ENCODE measurements at regions not wholly inside any gene's neighbourhood (a gene's known extent, or its start where the extent isn't known, plus 50 kb on each side); places are given as distances from the start of the nearest gene placed in this dataset.

DNA sequence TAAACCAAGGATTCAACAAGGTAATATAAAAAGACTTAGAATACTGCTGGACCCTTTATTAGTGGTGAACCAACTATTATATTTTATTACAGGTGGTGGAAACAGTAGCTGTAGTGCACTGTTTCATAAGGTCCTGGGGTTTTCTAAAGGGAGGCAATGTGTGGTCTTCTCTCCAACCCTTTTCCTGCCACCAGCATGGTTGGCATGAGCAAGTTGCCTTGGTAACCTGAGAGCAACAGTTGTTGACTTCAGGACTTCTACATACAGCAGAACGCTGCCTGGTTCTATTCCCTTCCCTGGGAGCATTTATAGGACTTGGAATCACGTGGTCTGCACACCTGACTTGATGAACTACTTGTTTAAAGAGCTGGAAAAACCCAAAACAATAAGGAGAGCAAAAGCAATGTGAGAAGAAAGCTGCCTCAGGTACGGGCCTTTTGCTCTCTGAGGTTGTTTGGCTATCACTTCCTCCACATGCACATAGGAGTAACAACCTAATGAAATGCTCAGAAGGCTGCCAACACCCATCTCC is 81.1 kb upstream of the RAI14 start:
- dilution Hi-C loops (cut with MboI; ENCODE audit: extremely low pct_ligation_motif_present, low sequenced_read_pairs), result no loop called here
- CTCF ChIA-PET, result interaction anchor here (1.6 kb wide), 1 partner anchor 19 kb away, joined by 6 read pairs; no protein-coding TSS in a partner anchor
- POLR2A ChIA-PET, result no interaction called here

More for the DNA sequence above, 81.1 kb upstream of the RAI14 start:
- no TSS peak for BruUV-seq (replicated peaks)
- no peak for DNase-seq (ENCODE audit: low read depth, low spot score)
- Histone ChIP-seq H3K9me3 (replicated peaks; ENCODE audit: control insufficient read depth, insufficient read depth, low read length) (no peaks in the 10 kb centered on the region), H3K4me2 (ENCODE audit: insufficient read depth, low read length) (no peak overlapping the region), H3K9me1 (replicated peaks; ENCODE audit: control insufficient read depth, extremely low read depth, insufficient read depth, low read length) (no peaks in the 10 kb centered on the region), H3K79me2 (ENCODE audit: control insufficient read depth, insufficient read depth, low read length) (no peaks in the 10 kb centered on the region), H3K9ac (replicated peaks; ENCODE audit: extremely low read depth, insufficient read depth, low read length) (no peak overlapping the region), H2AFZ (ENCODE audit: low read depth, low read length) (no peak overlapping the region), H3K27ac (ENCODE audit: insufficient read depth, low read depth, low read length) (no peak overlapping the region), H4K20me1 (replicated peaks; ENCODE audit: control insufficient read depth, extremely low read depth, insufficient read depth, low read length) (no peaks in the 10 kb centered on the region), H3K4me1 (ENCODE audit: control insufficient read depth, extremely low read depth, insufficient read depth, low read length) (peaks cover 13% of the 10 kb centered on the region), H3K4me3 (replicated peaks in 1 of 3; ENCODE audit: insufficient read depth in 1 of 3, low read depth in 1 of 3, low read length in 3 of 3) (no peak overlapping the region), H3K27me3 (ENCODE audit: control insufficient read depth in 2 of 2, insufficient read depth in 2 of 2, low read length in 2 of 2) (no peaks in the 10 kb centered on the region), H3K36me3 (ENCODE audit: control insufficient read depth in 2 of 2, extremely low read depth in 1 of 2, insufficient read depth in 2 of 2, low read length in 2 of 2) (no peaks in the 10 kb centered on the region)
- FAIRE-seq, result no peak
- TF ChIP-seq EZH2 (IDR thresholded peaks at IDR 0.05; ENCODE audit: borderline replicate concordance, low read depth, low read length, severe bottlenecking) (no peak), GATA2 (IDR thresholded peaks at IDR 0.05; ENCODE audit: insufficient read depth, insufficient read length, low read depth, low read length) (no peak), POLR2AphosphoS5 (IDR thresholded peaks at IDR 0.05; ENCODE audit: insufficient read depth, low read depth, low read length) (no peak), MYC (IDR thresholded peaks at IDR 0.05; ENCODE audit: low read depth, low read length) (no peak), POLR2A (IDR thresholded peaks at IDR 0.05; ENCODE audit: low read depth, low read length) (no peak), JUN (IDR thresholded peaks at IDR 0.05; ENCODE audit: borderline replicate concordance, insufficient read depth, insufficient read length, low read depth) (no peak), FOS (IDR thresholded peaks at IDR 0.05; ENCODE audit: borderline replicate concordance, insufficient read depth, low read length) (no peak)
- TF ChIP-seq, protein P1, sequence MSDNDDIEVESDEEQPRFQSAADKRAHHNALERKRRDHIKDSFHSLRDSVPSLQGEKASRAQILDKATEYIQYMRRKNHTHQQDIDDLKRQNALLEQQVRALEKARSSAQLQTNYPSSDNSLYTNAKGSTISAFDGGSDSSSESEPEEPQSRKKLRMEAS (IDR thresholded peaks at IDR 0.05; ENCODE audit: insufficient read depth, insufficient read length), result no peak
- TF ChIP-seq, protein P2, sequence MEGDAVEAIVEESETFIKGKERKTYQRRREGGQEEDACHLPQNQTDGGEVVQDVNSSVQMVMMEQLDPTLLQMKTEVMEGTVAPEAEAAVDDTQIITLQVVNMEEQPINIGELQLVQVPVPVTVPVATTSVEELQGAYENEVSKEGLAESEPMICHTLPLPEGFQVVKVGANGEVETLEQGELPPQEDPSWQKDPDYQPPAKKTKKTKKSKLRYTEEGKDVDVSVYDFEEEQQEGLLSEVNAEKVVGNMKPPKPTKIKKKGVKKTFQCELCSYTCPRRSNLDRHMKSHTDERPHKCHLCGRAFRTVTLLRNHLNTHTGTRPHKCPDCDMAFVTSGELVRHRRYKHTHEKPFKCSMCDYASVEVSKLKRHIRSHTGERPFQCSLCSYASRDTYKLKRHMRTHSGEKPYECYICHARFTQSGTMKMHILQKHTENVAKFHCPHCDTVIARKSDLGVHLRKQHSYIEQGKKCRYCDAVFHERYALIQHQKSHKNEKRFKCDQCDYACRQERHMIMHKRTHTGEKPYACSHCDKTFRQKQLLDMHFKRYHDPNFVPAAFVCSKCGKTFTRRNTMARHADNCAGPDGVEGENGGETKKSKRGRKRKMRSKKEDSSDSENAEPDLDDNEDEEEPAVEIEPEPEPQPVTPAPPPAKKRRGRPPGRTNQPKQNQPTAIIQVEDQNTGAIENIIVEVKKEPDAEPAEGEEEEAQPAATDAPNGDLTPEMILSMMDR (IDR thresholded peaks at IDR 0.05; ENCODE audit: extremely low read depth in 1 of 2, insufficient read depth in 1 of 2, low read depth in 1 of 2, low read length in 2 of 2), result no peak
- intact Hi-C loops (cut with micrococcal nuclease), result no loop called here
